C4-2B (cell line): ENCODE measurements at regions not wholly inside any gene's neighbourhood (a gene's known extent, or its start where the extent isn't known, plus 50 kb on each side); places are given as distances from the start of the nearest gene placed in this dataset.

Experiments
- H3K27ac ChIP-seq: fragments of 450-650 bp; 2 replicates; pipeline ENCODE4 v1.5.1; 2017
- ZFX ChIP-seq: fragments of 450-650 bp; IDR thresholded peaks from 2 replicates; pipeline ENCODE4 v1.6.1; 2017
- TF ChIP-seq, protein P1 (sequence below): fragments of 450-650 bp; conservative IDR thresholded peaks from 2 replicates; pipeline ENCODE4 v1.5.1; 2017; ENCODE audit warnings: mild to moderate bottlenecking

DNA sequence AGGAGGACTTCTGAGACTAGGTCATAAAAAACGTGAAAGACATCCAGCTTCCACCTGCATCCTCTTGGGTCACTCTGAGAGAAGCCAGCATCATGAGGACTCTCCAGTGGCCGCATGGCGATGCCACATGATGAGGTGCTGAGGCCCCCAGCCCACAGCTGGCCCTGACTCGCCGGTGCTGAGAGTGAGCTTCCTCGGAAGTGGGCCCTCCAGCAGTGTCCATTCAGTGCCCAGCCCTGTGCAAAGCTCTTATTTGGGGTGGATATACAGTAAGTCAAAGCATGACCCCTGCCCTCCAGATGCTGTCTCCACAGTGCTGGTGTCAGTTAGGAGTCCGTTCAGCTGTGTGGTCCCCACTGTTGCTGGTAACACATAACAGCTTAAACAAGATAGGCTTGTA lies 93.6 kb upstream of the CHST15 start:
- no peak overlapping the region for H3K27ac ChIP-seq
- TF ChIP-seq ZFX = no peak
- TF ChIP-seq, protein P1, sequence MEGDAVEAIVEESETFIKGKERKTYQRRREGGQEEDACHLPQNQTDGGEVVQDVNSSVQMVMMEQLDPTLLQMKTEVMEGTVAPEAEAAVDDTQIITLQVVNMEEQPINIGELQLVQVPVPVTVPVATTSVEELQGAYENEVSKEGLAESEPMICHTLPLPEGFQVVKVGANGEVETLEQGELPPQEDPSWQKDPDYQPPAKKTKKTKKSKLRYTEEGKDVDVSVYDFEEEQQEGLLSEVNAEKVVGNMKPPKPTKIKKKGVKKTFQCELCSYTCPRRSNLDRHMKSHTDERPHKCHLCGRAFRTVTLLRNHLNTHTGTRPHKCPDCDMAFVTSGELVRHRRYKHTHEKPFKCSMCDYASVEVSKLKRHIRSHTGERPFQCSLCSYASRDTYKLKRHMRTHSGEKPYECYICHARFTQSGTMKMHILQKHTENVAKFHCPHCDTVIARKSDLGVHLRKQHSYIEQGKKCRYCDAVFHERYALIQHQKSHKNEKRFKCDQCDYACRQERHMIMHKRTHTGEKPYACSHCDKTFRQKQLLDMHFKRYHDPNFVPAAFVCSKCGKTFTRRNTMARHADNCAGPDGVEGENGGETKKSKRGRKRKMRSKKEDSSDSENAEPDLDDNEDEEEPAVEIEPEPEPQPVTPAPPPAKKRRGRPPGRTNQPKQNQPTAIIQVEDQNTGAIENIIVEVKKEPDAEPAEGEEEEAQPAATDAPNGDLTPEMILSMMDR = no peak

DNA sequence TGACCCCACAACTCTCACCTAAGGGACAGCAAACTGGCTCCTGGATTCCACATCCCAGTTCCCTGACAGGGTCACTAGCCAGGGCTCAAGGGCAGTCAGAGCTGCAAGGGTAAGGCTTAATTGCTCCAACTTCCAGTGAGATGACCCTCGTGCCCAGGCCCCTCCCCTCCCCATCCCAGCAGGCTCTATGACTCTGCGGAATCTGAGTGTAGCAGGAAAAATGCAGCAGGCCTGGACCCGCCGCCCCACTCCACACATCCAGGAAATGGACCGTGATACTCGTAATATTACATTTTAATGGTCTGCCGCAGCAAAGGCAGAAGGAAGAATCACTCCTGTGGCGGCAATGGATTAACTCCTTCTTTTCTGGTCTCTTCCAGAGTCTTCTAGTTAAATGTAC lies 91.7 kb upstream of the CHST15 start:
- no peak for TF ChIP-seq ZFX
- TF ChIP-seq, protein P1 = no peak
- H3K27ac ChIP-seq = no peak overlapping the region

DNA sequence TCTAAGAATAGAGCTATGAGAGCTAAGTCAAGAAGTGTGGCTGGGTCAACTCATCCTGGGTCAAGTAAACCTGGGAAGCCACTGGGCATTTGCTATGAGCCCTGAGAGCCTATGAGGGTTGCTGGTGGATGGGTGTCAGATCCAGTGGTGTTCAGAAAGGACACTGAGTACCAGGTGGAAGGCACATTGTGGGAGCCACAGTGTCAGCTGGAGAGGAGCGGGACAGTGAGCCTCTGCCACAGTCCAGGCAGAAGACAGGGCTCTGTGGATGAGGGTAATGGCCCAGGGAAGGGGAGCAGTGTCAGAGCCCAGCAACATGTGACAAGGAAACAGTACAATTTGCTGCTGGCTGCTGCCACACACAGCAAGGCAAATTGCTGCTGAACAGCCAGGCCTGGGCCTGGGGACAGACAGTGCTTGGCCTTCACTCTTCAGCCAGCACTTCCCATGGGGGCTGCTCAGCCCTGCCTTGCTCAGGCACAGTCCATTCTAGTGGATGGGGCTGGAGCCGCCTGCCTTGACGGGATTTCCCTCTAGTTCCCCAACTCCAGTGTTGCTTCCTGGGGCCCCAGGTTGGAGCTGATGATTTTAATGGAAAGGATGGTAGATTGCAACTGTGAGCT lies 90.9 kb upstream of the CHST15 start:
- H3K27ac ChIP-seq = no peak overlapping the region
- TF ChIP-seq, protein P1 = no peak

DNA sequence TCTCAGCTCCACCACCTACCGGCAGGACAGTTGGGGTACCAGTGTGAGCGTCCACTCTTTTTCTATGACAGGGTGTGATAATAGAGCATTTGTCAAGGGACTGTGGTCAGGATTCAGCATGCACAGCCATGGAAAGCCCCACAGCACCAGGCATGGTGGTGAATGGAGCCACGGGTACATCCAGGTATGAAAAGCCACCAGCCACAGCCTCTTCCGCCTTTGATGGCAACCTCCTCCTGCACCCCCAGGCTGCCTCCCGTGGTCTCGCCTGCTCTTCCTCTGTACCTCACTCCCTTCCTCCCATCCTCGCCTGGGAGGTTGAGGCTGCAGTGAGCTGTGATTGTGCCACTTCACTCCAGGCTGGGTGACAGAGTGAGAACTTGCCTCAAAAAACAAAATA lies 90.2 kb upstream of the CHST15 start:
- no peak overlapping the region for H3K27ac ChIP-seq
- TF ChIP-seq ZFX = no peak
- TF ChIP-seq, protein P1 = no peak

DNA sequence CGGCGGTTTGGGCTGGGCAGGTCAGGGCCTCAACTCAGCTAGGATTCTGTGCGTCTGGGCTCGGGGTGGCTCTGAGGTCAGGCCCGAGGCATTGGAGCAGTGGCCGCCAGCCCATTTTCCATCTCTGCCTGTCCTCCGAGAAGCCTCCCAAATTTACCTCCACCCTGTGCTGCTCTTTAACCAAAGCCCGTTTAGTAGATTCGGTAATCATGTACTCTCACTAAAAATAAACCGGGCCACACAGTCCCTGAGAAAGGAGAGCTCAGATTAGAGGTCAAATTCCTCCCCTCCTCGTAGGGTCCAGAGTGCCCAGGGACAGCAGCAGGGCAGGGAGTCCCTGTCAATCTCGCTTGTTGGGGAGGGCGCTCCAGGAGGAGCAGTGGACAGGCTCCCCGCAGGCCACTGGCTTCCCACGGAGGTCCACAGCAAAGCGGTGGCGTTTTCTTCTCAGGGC lies 88.7 kb upstream of the CHST15 start:
- H3K27ac ChIP-seq = no peak overlapping the region
- TF ChIP-seq, protein P1 = no peak
- no peak for TF ChIP-seq ZFX

DNA sequence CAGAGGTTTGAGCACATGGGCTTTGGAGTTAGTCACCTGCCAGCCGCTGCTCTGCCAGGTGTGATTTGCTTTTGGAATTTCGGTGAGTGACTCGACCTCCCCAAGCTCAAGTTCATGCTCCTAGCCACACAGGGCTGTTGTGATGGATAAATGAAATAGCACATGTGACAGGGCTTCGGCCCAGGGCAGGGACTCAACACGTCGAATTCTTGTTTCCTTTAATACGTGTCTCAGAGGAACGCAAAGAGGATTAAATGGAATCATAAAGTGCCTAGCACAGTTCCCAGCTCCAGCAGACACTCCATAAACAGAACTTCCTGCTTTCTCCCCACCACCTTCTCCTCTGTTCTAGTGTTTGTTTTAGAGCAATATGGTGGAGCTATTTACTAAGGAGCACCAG lies 88.3 kb upstream of the CHST15 start:
- TF ChIP-seq, protein P1 = no peak
- no peak for TF ChIP-seq ZFX

DNA sequence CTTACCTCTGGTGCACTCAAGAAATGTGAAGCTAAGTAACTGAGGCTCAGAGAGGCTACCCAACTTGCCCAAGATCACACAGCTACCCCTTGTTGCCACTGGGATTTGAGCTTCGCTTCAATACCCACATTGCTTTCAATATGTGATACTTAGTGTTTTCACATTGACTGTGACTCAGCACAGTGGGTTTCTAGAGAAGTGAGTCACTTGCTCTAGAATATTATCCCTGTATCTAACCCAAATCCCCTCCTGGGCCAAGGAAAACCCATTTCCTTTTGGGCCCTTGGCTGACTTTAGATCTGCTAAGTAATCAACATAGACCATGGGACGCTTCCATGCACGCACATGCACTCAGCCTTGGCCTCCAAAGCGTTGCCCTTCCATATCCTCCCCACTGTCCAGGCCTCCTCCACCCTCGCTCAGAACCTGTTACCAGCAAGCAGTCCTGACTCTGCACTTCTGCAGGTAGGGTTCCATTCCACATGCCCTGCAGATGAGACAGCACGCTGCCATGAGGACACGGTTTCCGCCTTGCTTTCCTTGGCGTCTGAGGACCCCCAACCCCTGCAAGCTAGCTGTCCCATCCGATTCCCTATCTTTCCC lies 87.7 kb upstream of the CHST15 start:
- H3K27ac ChIP-seq = no peak overlapping the region

More for the DNA sequence above, 88.3 kb upstream of the CHST15 start:
- H3K27ac ChIP-seq = no peak overlapping the region

More for the DNA sequence above, 87.7 kb upstream of the CHST15 start:
- TF ChIP-seq, protein P1 = no peak
- TF ChIP-seq ZFX = no peak
